MM.1S (cell line): ENCODE measurements at regions not wholly inside any gene's neighbourhood (a gene's known extent, or its start where the extent isn't known, plus 50 kb on each side); places are given as distances from the start of the nearest gene placed in this dataset.

ENCODE experiments used
- DNase-seq: peaks from one replicate; pipeline ENCODE4 v3.0.0-alpha.2; 2015
- H2AFZ ChIP-seq: fragments of 300-600 bp; sonication (generic); 2 replicates; pipeline ENCODE4 v1.6.0; 2016; ENCODE audit warnings: antibody characterized with exemption, low read length
- H3F3A ChIP-seq: fragments of 300-600 bp; sonication (generic); 2 replicates; pipeline ENCODE4 v1.6.1; 2016; ENCODE audit warnings: mild to moderate bottlenecking, antibody characterized with exemption, low read length, moderate library complexity, mixed read lengths; ENCODE audit not compliant: insufficient read depth
- H3K27ac ChIP-seq: fragments of 300-600 bp; sonication (generic); 2 replicates; pipeline ENCODE4 v1.5.1; 2016; ENCODE audit warnings: mild to moderate bottlenecking, low read length
- H3K27me3 ChIP-seq: fragments of 300-600 bp; sonication (generic); replicated peaks from 2 replicates; pipeline ENCODE4 v1.6.0; 2016; ENCODE audit warnings: low read length; ENCODE audit not compliant: insufficient read depth
- H3K36me3 ChIP-seq: fragments of 300-600 bp; sonication (generic); replicated peaks from 2 replicates; pipeline ENCODE4 v1.6.1; 2016; ENCODE audit warnings: mild to moderate bottlenecking, low read length, mixed read lengths; ENCODE audit not compliant: insufficient read depth
- H3K4me1 ChIP-seq: fragments of 300-600 bp; sonication (generic); 2 replicates; pipeline ENCODE4 v1.6.1; 2016; ENCODE audit warnings: low read length, mixed read lengths
- H3K4me2 ChIP-seq: fragments of 300-600 bp; sonication (generic); 2 replicates; pipeline ENCODE4 v1.6.0; 2016; ENCODE audit warnings: low read depth, low read length
- H3K4me3 ChIP-seq: fragments of 300-600 bp; sonication (generic); 2 replicates; pipeline ENCODE4 v1.5.1; 2016; ENCODE audit warnings: low read length, mixed read lengths
- H3K79me2 ChIP-seq: fragments of 300-600 bp; sonication (generic); 2 replicates; pipeline ENCODE4 v1.6.1; 2016; ENCODE audit warnings: mixed run types, low read length, mixed read lengths
- H3K9ac ChIP-seq: fragments of 300-600 bp; sonication (generic); 2 replicates; pipeline ENCODE4 v1.6.1; 2016; ENCODE audit warnings: low read length, mixed read lengths
- H3K9me2 ChIP-seq: fragments of 300-600 bp; sonication (generic); replicated peaks from 2 replicates; pipeline ENCODE4 v1.6.1; 2016; ENCODE audit warnings: mild to moderate bottlenecking, low read length, mixed read lengths; ENCODE audit not compliant: insufficient read depth
- H3K9me3 ChIP-seq: fragments of 300-600 bp; sonication (generic); replicated peaks from 2 replicates; pipeline ENCODE4 v1.6.1; 2016; ENCODE audit warnings: mild to moderate bottlenecking, low read length, mixed read lengths; ENCODE audit not compliant: insufficient read depth
- H4K20me1 ChIP-seq: fragments of 300-600 bp; sonication (generic); 2 replicates; pipeline ENCODE4 v1.6.1; 2016; ENCODE audit warnings: mild to moderate bottlenecking, low read length, moderate library complexity, mixed read lengths; ENCODE audit not compliant: insufficient read depth
- EZH2 ChIP-seq: fragments of 300-600 bp; sonication (generic); optimal IDR thresholded peaks from 2 replicates; pipeline ENCODE3; 2017; ENCODE audit warnings: low read depth, mild to moderate bottlenecking, antibody characterized with exemption, low read length, mixed read lengths
- EZH2phosphoT487 ChIP-seq: fragments of 300-600 bp; sonication (generic); IDR thresholded peaks from 2 replicates; pipeline ENCODE4 v1.6.1; 2018; ENCODE audit warnings: antibody characterized with exemption, low read length
- TF ChIP-seq, protein P1 (sequence below): fragments of 300-600 bp; sonication (generic); IDR thresholded peaks from 2 replicates; pipeline ENCODE4 v1.5.1; 2016; ENCODE audit warnings: antibody characterized with exemption, low read length, mixed read lengths

DNA sequence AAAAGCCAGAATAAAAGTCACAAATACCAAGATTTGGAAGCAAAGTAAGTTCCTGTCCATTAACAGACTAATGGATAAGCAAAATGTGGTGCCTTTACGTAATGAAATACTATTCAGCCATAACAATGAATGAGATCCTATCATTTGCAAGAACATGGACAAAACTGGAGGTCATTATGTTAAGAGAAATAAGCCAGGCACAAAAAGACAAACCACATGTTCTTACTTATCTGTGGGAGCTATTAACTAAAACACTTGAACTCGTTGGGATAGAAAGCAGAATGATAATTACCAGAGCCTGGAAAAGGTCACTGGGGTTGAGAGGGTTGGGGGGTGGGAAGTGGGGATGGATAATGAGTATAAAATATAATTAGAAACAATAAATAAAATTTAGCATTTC, 1015.9 kb downstream of the OTOL1 start:
- H3K27ac ChIP-seq: no peak overlapping the region
- no peaks in the 10 kb centered on the region for H4K20me1 ChIP-seq
- no peak for TF ChIP-seq EZH2
- TF ChIP-seq EZH2phosphoT487: no peak
- TF ChIP-seq, protein P1, sequence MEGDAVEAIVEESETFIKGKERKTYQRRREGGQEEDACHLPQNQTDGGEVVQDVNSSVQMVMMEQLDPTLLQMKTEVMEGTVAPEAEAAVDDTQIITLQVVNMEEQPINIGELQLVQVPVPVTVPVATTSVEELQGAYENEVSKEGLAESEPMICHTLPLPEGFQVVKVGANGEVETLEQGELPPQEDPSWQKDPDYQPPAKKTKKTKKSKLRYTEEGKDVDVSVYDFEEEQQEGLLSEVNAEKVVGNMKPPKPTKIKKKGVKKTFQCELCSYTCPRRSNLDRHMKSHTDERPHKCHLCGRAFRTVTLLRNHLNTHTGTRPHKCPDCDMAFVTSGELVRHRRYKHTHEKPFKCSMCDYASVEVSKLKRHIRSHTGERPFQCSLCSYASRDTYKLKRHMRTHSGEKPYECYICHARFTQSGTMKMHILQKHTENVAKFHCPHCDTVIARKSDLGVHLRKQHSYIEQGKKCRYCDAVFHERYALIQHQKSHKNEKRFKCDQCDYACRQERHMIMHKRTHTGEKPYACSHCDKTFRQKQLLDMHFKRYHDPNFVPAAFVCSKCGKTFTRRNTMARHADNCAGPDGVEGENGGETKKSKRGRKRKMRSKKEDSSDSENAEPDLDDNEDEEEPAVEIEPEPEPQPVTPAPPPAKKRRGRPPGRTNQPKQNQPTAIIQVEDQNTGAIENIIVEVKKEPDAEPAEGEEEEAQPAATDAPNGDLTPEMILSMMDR: no peak
- no peaks in the 10 kb centered on the region for H3K9me3 ChIP-seq
- H2AFZ ChIP-seq: no peak overlapping the region
- H3K4me3 ChIP-seq: no peak overlapping the region
- H3K9ac ChIP-seq: no peak overlapping the region
- no peaks in the 10 kb centered on the region for H3K36me3 ChIP-seq
- H3F3A ChIP-seq: no peaks in the 10 kb centered on the region
- H3K4me2 ChIP-seq: no peak overlapping the region
- no peaks in the 10 kb centered on the region for H3K79me2 ChIP-seq
- H3K27me3 ChIP-seq: no peaks in the 10 kb centered on the region
- DNase-seq: no peak
- H3K4me1 ChIP-seq: no peaks in the 10 kb centered on the region
- H3K9me2 ChIP-seq: no peaks in the 10 kb centered on the region; the same call in 1 of the 2 replicates

DNA sequence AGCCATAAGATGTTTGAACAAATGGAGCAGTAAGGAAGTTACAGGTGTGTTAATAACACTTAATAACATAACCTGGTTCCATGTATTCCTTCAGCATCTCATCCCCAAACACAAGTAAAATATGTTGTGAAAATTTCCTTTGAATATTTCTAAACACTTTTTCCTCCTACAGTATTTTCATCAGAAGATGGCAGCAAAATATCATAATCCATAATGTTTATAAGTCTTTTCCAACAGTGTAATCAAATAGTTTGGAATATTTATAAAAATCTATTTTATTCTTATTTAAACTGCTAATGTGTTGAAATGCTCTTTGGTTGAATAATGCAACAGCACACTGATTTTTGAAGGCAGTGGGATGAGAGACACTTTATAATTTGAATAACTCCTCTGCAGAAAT, 1020.5 kb downstream of the OTOL1 start:
- no peak overlapping the region for H3K4me2 ChIP-seq
- H3K27ac ChIP-seq: no peak overlapping the region
- no peak overlapping the region for H3K4me3 ChIP-seq
- TF ChIP-seq EZH2phosphoT487 (no peak), EZH2 (no peak)
- TF ChIP-seq, protein P1: no peak
- no peaks in the 10 kb centered on the region; the same call in 1 of the 2 replicates for H3K9me2 ChIP-seq
- H4K20me1 ChIP-seq: no peaks in the 10 kb centered on the region
- DNase-seq: no peak
- H3K4me1 ChIP-seq: no peaks in the 10 kb centered on the region
- H2AFZ ChIP-seq: no peak overlapping the region
- H3F3A ChIP-seq: no peaks in the 10 kb centered on the region
- H3K9ac ChIP-seq: no peak overlapping the region
- H3K36me3 ChIP-seq: no peaks in the 10 kb centered on the region
- H3K79me2 ChIP-seq: no peaks in the 10 kb centered on the region
- H3K9me3 ChIP-seq: no peaks in the 10 kb centered on the region
- no peaks in the 10 kb centered on the region for H3K27me3 ChIP-seq

DNA sequence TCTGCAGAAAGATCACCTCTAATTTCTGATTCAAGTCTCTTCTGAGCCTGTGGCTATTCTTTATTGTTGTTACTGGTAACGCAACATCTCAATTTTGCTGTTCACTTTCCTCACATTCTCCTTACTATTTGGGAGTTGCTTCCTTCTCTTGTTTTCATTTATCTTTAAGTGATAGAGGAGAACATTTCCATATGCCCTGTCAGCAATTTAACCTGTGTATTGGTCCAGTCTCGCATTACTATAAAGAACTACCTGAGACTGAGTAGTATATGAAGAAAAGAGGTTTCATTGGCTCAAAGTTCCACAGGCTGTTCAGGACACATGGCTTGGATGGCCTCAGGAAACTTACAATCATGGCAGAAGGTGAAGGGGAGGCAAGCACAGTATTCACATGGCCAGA, 1025.1 kb downstream of the OTOL1 start:
- Histone ChIP-seq H3K27me3 (no peaks in the 10 kb centered on the region), H3K9ac (no peak overlapping the region), H3K4me3 (no peak overlapping the region), H4K20me1 (no peaks in the 10 kb centered on the region), H2AFZ (no peak overlapping the region), H3F3A (no peaks in the 10 kb centered on the region), H3K4me2 (no peak overlapping the region), H3K27ac (no peak overlapping the region), H3K79me2 (no peaks in the 10 kb centered on the region), H3K9me2 (no peaks in the 10 kb centered on the region), H3K36me3 (no peaks in the 10 kb centered on the region), H3K9me3 (no peaks in the 10 kb centered on the region), H3K4me1 (no peaks in the 10 kb centered on the region)
- no peak for DNase-seq
- TF ChIP-seq EZH2 (no peak), EZH2phosphoT487 (no peak)
- TF ChIP-seq, protein P1: no peak
